Fibroblast of skin of right quadriceps (primary cell): ENCODE measurements at regions not wholly inside any gene's neighbourhood (a gene's known extent, or its start where the extent isn't known, plus 50 kb on each side); places are given as distances from the start of the nearest gene placed in this dataset.
"Not testable (repeated sequence)": the region's sequence is repeated elsewhere in the genome, so short reads cannot be mapped to it uniquely, and the experiment has no call there.

Experiments
- DNase-seq: peaks from one replicate; pipeline ENCODE4 v3.0.0-alpha.2; 2013

- DNase-seq, result no peak
Measured at GRCh38 chr16:48818257-48818656, 208.3 kb upstream of the N4BP1 start.

- no peak for DNase-seq
Measured at GRCh38 chr16:48817032-48817431, 207.1 kb upstream of the N4BP1 start.

GRCh38 chr16:48816393-48816792, 206.4 kb upstream of the N4BP1 start:
- no peak for DNase-seq

GRCh38 chr16:48814994-48815393, 205.0 kb upstream of the N4BP1 start:
- DNase-seq, result no peak

- DNase-seq, result no peak
Measured at GRCh38 chr16:48813485-48813884, 203.5 kb upstream of the N4BP1 start.

GRCh38 chr16:48812856-48813255, 202.9 kb upstream of the N4BP1 start:
- DNase-seq, result no peak

GRCh38 chr16:48811478-48811877, 201.5 kb upstream of the N4BP1 start:
- DNase-seq, result no peak

GRCh38 chr16:48810803-48811453, 200.9 kb upstream of the N4BP1 start:
- DNase-seq, result no peak

- DNase-seq, result no peak
Measured at GRCh38 chr16:48810436-48810802, 200.4 kb upstream of the N4BP1 start.

- no peak for DNase-seq
Measured at GRCh38 chr16:48790151-48790550, 180.2 kb upstream of the N4BP1 start.

GRCh38 chr16:48788475-48788874, 178.5 kb upstream of the N4BP1 start:
- no peak for DNase-seq

- DNase-seq, result no peak
Measured at GRCh38 chr16:48745541-48745940, 135.6 kb upstream of the N4BP1 start.

- no peak for DNase-seq
Measured at GRCh38 chr16:48740964-48741363, 131.0 kb upstream of the N4BP1 start.

- no peak for DNase-seq
Measured at GRCh38 chr16:48734220-48734619, 124.2 kb upstream of the N4BP1 start.

GRCh38 chr16:48704710-48705109, 94.7 kb upstream of the N4BP1 start:
- DNase-seq, result no peak

- DNase-seq, result peak; percentile 61
Measured at GRCh38 chr16:48687421-48688038, 77.5 kb upstream of the N4BP1 start.

GRCh38 chr16:48684148-48684547, 74.2 kb upstream of the N4BP1 start:
- DNase-seq, result no peak

GRCh38 chr16:48682971-48683370, 73.0 kb upstream of the N4BP1 start:
- DNase-seq, result no peak

- no peak for DNase-seq
Measured at GRCh38 chr16:48681520-48681919, 71.5 kb upstream of the N4BP1 start.

GRCh38 chr16:48680881-48681280, 70.9 kb upstream of the N4BP1 start:
- no peak for DNase-seq

GRCh38 chr16:48676836-48677235, 66.9 kb upstream of the N4BP1 start:
- peak; percentile 5 for DNase-seq

GRCh38 chr16:48668184-48668583, 58.2 kb upstream of the N4BP1 start:
- DNase-seq, result not testable (repeated sequence)

GRCh38 chr16:48659940-48660339, 50.0 kb upstream of the N4BP1 start:
- DNase-seq, result no peak
